Choroid plexus epithelial cell (primary cell): ENCODE measurements at regions not wholly inside any gene's neighbourhood (a gene's known extent, or its start where the extent isn't known, plus 50 kb on each side); places are given as distances from the start of the nearest gene placed in this dataset.
"Not testable (repeated sequence)": the region's sequence is repeated elsewhere in the genome, so short reads cannot be mapped to it uniquely, and the experiment has no call there.

Experiments
- DNase-seq: peaks from one replicate; pipeline ENCODE4 v3.0.0-alpha.2; 2010; ENCODE audit warnings: low read depth
- H3K4me3 ChIP-seq: 2 replicates; pipeline ENCODE4 v1.5.1; 2011; ENCODE audit warnings: low read depth, mild to moderate bottlenecking, control low read depth, low read length, moderate library complexity
- TF ChIP-seq, protein P1 (sequence below): conservative IDR thresholded peaks from 2 replicates; pipeline ENCODE4 v1.5.1; 2011; ENCODE audit warnings: low read depth, mild to moderate bottlenecking, control low read depth, inconsistent platforms, low read length, moderate library complexity

DNA sequence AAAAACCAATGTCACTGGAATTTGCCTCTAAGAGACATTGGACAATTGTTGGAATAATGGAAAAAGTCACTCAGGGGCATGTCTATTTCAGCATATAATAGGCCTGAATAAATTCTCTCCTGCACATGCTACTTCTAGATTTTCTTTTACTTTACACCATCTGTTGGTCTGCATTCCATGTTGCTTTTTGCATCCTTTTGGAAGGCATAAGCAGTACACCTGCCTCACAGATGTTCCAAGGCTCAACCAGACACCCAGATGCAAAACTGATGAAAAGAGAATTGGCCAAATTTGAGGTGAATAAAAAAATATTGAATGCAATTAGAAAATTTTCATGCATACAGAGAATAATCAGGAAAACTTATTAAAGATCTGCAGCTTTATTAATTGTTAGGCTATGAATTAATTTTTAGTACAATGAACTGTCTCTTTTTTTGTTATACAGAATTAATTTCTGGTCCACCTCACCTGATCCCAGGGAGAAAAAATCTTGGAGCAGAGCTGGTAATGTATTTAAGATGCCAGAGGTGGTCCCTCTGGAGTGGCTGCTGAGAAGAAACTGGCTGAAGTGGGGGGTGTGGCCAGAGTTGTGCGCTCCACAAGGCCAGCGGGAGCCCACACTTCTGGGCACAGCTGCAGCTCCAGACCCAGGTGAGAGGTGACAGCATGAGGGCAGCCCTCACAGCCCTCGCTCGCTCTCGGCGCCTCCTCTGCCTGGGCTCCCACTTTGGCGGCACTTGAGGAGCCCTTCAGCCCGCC is 778.6 kb downstream of the CDH11 start:
- TF ChIP-seq, protein P1, sequence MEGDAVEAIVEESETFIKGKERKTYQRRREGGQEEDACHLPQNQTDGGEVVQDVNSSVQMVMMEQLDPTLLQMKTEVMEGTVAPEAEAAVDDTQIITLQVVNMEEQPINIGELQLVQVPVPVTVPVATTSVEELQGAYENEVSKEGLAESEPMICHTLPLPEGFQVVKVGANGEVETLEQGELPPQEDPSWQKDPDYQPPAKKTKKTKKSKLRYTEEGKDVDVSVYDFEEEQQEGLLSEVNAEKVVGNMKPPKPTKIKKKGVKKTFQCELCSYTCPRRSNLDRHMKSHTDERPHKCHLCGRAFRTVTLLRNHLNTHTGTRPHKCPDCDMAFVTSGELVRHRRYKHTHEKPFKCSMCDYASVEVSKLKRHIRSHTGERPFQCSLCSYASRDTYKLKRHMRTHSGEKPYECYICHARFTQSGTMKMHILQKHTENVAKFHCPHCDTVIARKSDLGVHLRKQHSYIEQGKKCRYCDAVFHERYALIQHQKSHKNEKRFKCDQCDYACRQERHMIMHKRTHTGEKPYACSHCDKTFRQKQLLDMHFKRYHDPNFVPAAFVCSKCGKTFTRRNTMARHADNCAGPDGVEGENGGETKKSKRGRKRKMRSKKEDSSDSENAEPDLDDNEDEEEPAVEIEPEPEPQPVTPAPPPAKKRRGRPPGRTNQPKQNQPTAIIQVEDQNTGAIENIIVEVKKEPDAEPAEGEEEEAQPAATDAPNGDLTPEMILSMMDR = no peak
- DNase-seq = no peak
- no peak overlapping the region for H3K4me3 ChIP-seq

DNA sequence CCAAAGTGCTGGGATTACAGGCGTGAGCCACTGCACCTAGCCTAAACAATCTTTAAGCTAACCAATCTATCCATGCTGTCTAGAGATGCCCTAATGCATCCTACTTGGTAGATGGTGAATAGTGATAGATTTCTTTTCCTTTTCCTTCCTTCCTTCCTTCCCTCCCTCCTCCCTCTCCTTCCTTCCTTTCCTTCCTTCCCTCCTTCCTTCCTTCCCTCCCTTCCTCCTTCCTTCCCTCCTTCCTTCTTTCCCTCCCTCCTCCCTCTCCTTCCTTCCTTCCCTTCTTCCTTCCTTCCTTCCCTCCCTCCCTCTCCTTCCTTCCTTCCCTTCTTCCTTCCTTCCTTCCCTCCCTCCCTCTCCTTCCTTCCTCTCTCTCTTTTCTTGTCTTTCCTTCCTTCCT is 780.5 kb downstream of the CDH11 start:
- H3K4me3 ChIP-seq, DNase-seq: not testable (repeated sequence)

DNA sequence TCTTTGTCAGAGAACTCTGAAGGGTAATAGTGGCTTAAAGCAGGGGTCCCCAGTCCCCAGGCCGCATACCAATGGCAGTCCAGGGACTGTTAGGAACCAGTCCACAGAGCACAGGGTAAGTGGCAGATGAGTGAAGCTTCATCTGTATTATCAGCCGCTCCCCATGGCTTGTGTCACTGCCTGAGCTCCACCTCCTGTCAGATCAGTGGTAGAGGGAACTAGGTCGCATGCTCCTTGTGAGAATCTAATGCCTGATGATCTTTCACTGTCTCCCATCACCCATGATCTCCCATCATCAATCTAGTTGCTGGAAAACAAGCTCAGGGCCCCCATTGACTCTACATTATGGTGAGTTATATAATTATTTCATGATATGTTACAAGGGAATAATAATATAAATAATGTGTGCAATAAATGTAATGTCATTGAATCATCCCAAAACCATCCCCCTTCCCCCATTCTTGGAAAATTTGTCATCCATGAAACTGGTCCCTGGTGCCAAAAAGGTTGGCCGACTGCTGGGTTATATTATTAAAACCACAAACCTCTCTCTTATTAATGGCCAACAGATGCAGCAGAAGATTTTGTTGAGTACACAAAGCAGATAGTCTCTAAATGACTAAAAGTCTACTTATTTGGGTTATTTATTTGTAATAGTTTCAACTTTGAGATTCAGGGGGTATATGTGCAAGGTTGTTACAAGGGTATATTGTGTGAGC is 782.7 kb downstream of the CDH11 start:
- TF ChIP-seq, protein P1 = no peak
- no peak for DNase-seq

DNA sequence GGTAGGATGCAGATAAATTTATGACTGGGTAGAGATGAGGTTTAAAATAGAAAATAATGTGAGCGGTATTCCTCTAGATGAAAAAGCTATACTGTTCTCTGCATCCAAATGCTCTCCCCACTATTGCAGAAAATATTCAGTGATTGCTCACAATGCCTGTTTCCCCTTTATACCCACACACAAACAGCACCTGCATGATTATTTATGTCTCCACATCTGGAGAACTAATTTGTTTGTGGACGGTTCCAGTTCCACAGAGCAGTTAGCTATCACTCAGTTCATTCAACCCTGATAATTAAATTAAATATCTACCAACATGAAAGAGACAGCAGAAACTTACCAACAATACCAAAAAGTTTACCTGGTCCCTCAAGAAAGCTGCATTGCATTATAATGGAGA is 800.0 kb downstream of the CDH11 start:
- TF ChIP-seq, protein P1 = no peak

More for the DNA sequence above, 782.7 kb downstream of the CDH11 start:
- no peak overlapping the region for H3K4me3 ChIP-seq

DNA sequence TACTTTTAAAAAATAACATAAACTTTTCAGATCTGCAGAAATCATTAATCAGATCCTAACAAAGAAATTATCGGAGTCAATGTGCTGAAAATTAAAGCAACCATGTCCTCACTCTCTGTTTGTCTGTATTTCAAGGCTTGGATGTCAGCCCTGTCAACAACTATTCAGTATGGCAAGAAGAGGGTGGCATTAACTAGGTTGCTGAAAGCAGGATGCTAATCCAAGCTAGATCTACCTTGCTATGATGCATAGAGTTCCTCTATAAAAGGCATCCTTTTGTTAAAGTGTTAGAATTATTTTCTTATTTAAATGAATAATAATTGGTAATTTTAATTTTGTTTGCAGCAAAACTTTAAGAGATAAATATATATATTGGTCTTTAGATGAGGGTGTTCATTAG is 800.8 kb downstream of the CDH11 start:
- no peak overlapping the region for H3K4me3 ChIP-seq
- TF ChIP-seq, protein P1 = no peak
- DNase-seq = no peak

More for the DNA sequence above, 800.0 kb downstream of the CDH11 start:
- DNase-seq = no peak
- no peak overlapping the region for H3K4me3 ChIP-seq

DNA sequence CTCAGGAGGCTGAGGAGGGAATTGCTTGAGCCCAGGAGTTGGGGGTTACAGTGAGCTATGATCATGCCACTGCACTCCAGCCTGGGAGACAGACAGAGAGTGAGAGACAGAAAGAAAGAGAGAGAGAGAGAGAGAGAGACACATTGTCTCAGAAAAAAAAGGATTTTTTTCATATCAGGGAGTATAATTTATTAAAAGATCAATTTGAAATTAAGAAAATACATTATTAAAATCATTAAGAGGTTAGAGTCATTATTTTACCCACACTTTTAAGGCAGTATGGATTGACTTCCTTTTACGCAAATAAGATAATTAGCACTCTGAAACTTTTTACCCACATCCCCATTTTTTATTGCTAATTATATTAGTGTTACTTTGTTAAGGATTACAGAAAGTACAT is 804.3 kb downstream of the CDH11 start:
- TF ChIP-seq, protein P1 = no peak
- DNase-seq = no peak
- no peak overlapping the region for H3K4me3 ChIP-seq

DNA sequence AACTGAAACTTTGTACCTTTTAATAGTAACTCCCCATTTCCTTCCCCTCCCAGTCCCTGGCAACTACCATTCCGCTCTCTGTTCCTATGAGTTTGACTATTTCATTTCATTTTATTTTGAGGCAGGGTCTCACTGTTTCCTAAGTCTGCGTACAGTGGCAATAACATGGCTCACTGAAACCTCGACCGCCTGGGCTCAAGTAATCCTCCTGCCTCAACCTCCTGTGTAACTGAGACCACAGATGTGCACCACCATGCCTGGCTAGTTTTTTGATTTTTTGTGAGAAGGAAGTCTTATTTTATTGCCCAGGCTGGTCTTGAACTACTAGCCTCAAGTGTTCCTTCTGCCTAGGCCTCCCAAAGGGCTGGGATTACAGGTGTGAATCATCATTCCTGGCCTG is 808.1 kb downstream of the CDH11 start:
- DNase-seq = no peak
- no peak overlapping the region for H3K4me3 ChIP-seq
- TF ChIP-seq, protein P1 = no peak
